ENCODE measurements at regions not wholly inside any gene's neighbourhood (a gene's known extent, or its start where the extent isn't known, plus 50 kb on each side); places are given as distances from the start of the nearest gene placed in this dataset.

DNA sequence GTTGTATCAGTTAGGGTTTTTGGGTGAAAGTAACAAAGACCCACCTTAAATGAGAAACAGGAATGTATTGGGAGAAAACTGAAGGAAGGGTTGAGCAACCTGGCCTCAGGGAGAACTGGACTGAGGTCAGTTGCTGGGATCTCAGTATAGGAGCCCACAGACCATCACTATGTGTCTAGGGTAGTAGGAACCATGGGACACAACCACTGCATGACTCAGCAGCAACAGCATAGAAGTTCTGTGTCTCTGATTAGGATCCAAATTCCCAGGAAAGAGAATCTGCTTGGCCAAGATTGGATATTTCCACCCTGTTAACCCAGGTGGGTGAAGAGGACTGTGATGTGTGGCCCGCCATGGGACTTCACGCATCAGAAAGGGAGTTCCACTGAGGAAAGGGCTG, 102.2 kb upstream of the RAB3GAP2 start:
- TF ChIP-seq POLR2A (IDR thresholded peaks at IDR 0.05) = no peak
- TF ChIP-seq, protein P1, sequence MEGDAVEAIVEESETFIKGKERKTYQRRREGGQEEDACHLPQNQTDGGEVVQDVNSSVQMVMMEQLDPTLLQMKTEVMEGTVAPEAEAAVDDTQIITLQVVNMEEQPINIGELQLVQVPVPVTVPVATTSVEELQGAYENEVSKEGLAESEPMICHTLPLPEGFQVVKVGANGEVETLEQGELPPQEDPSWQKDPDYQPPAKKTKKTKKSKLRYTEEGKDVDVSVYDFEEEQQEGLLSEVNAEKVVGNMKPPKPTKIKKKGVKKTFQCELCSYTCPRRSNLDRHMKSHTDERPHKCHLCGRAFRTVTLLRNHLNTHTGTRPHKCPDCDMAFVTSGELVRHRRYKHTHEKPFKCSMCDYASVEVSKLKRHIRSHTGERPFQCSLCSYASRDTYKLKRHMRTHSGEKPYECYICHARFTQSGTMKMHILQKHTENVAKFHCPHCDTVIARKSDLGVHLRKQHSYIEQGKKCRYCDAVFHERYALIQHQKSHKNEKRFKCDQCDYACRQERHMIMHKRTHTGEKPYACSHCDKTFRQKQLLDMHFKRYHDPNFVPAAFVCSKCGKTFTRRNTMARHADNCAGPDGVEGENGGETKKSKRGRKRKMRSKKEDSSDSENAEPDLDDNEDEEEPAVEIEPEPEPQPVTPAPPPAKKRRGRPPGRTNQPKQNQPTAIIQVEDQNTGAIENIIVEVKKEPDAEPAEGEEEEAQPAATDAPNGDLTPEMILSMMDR (IDR thresholded peaks at IDR 0.05) = no peak
- Histone ChIP-seq H3K27me3 (no peaks in the 10 kb centered on the region), H3K4me3 (no peak overlapping the region), H3K4me1 (no peaks in the 10 kb centered on the region), H3K36me3 (replicated peaks in 1 of 2; ENCODE audit: insufficient read depth in 1 of 2, low read depth in 2 of 2) (no peaks in the 10 kb centered on the region), H3K9me3 (no peaks in the 10 kb centered on the region), H3K27ac (no peak overlapping the region)
- intact Hi-C loops (cut with DNase I) = no loop called here
- ATAC-seq (no peak), DNase-seq (no peak)
- 83 to 92% methylated on average over 2 of the region's 2 CpGs for WGBS, 2 donors

DNA sequence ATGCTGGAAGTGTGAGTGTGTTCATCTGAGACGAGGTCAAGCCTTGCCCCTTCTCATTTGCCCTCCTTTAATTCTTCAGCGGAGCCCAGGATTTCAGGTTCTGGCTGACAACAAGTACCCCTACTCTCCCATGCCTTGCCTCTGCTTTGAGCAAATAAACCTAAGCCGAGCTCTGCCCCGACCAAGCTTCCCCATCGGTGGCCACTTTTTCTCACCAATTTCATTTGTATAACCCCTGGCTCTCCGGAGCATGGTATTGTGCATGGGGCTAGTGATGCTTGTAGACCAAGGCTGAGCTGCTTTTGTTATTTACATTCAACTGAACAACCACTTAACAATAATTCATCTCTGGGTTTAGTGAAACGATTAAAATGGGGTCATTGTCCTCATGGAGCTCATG, 100.2 kb upstream of the RAB3GAP2 start:
- Histone ChIP-seq H3K36me3 (replicated peaks in 1 of 2; ENCODE audit: insufficient read depth in 1 of 2, low read depth in 2 of 2) (no peaks in the 10 kb centered on the region), H3K27ac (no peak overlapping the region), H3K4me1 (no peaks in the 10 kb centered on the region), H3K4me3 (no peak overlapping the region), H3K9me3 (no peaks in the 10 kb centered on the region), H3K27me3 (no peaks in the 10 kb centered on the region)
- intact Hi-C loops (cut with DNase I) = no loop called here
- 58 to 64% methylated on average over 7 of the region's 7 CpGs for WGBS, 2 donors
- DNase-seq (no peak), ATAC-seq (no peak)
- TF ChIP-seq, protein P1 (IDR thresholded peaks at IDR 0.05) = no peak
- no peak for TF ChIP-seq POLR2A (IDR thresholded peaks at IDR 0.05)

GRCh38 chr1:220371324-220371723, 99.1 kb upstream of the RAB3GAP2 start:
- no peaks in the 10 kb centered on the region for H3K36me3 ChIP-seq (replicated peaks in 1 of 2; ENCODE audit: insufficient read depth in 1 of 2, low read depth in 2 of 2)
- ATAC-seq = no peak
- H3K9me3 ChIP-seq = no peaks in the 10 kb centered on the region
- no peak for TF ChIP-seq POLR2A (IDR thresholded peaks at IDR 0.05)
- TF ChIP-seq, protein P1 (IDR thresholded peaks at IDR 0.05) = no peak
- intact Hi-C loops (cut with DNase I) = no loop called here
- 51 to 58% methylated on average over 3 to 4 of the region's 4 CpGs for WGBS, 2 donors
- H3K27me3 ChIP-seq = no peaks in the 10 kb centered on the region
- DNase-seq = no peak
- H3K4me1 ChIP-seq = no peaks in the 10 kb centered on the region
- H3K27ac ChIP-seq = no peak overlapping the region
- H3K4me3 ChIP-seq = no peak overlapping the region

GRCh38 chr1:220370041-220370700, 97.9 kb upstream of the RAB3GAP2 start:
- no peaks in the 10 kb centered on the region for H3K36me3 ChIP-seq (replicated peaks in 1 of 2; ENCODE audit: insufficient read depth in 1 of 2, low read depth in 2 of 2)
- WGBS, 2 donors = 57 to 68% methylated on average over 5 of the region's 5 CpGs
- H3K9me3 ChIP-seq = no peaks in the 10 kb centered on the region
- no peaks in the 10 kb centered on the region for H3K27me3 ChIP-seq
- ATAC-seq = peak; percentile 38
- DNase-seq = peak in 1 of 4 donors; percentile 3
- no peaks in the 10 kb centered on the region for H3K4me1 ChIP-seq
- H3K27ac ChIP-seq = no peak overlapping the region
- no peak for TF ChIP-seq POLR2A (IDR thresholded peaks at IDR 0.05)
- H3K4me3 ChIP-seq = no peak overlapping the region
- intact Hi-C loops (cut with DNase I) = no loop called here

GRCh38 chr1:220369511-220369910, 97.3 kb upstream of the RAB3GAP2 start:
- no peaks in the 10 kb centered on the region for H3K4me1 ChIP-seq
- H3K9me3 ChIP-seq = no peaks in the 10 kb centered on the region
- no peaks in the 10 kb centered on the region for H3K36me3 ChIP-seq (replicated peaks in 1 of 2; ENCODE audit: insufficient read depth in 1 of 2, low read depth in 2 of 2)
- H3K27me3 ChIP-seq = no peaks in the 10 kb centered on the region
- WGBS, 2 donors = 38 to 47% methylated on average over 3 of the region's 3 CpGs
- no peak for DNase-seq
- TF ChIP-seq, protein P1 (IDR thresholded peaks at IDR 0.05) = no peak
- TF ChIP-seq POLR2A (IDR thresholded peaks at IDR 0.05) = no peak
- no peak overlapping the region for H3K27ac ChIP-seq
- no peak overlapping the region for H3K4me3 ChIP-seq
- intact Hi-C loops (cut with DNase I) = no loop called here
- no peak for ATAC-seq

Data from body of pancreas (tissue), 4 donors.